Right renal cortex interstitium (tissue), 3 donors: ENCODE measurements at regions not wholly inside any gene's neighbourhood (a gene's known extent, or its start where the extent isn't known, plus 50 kb on each side); places are given as distances from the start of the nearest gene placed in this dataset.

Experiments
- DNase-seq, 3 donors: peaks; one replicate each; pipeline ENCODE4 v3.0.0-alpha.2; 2013; ENCODE audit warnings: low read depth in 3 of 3, low spot score in 2 of 3

DNA sequence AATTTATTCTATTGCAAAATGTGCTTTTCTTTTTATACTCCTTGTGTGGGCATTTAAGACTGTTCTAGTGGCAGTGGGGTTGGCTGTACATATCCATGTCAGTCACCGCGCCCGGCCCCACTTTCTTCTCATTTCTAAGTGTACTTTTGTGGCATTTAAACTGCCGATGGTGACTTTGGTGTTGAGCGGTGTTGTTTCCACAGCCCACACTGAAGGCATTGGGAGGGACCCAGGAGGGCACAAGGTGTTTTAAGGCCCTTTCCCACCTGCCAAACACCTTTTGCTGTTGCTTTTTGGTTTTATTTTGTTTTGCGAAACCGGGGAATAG lies 369.7 kb downstream of the MTX2 start:
- no peak for DNase-seq

DNA sequence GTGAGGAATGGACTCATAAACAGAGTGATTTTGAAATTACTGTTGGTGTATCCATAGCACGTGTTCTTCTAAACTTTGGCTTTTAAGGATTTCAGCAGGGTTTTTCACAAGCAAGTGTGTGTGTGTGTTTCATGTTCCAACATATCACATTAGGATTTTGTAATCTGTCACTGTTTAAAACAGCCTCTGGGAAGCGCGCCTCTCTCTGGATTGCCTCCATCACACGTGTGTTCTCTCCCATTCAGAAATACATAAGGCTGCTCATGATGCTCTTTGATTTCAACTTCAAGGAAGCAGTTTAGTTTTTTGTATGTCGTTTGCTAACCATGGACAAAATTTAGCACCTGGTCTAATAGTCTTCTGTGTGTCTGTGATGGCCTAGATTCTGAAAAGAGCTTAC lies 370.4 kb downstream of the MTX2 start:
- DNase-seq, result no peak

DNA sequence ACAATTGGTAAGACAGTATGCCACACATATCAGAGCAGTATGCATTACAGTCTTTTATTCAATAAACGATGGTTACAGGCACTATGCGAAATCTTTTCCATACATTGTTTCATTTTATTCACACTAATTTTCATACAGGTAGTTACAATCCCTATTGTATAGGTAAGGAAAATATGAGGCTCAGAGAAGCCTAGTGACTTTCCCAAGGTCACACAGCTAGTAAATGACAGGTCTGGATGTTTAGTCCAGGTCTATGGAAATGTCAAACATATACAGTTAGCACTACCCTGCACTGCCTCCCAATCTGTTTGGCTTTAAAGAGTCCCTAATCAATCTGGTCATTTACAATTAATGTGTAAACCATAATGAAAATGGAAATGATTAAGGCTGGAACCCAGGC lies 372.2 kb downstream of the MTX2 start:
- no peak for DNase-seq

DNA sequence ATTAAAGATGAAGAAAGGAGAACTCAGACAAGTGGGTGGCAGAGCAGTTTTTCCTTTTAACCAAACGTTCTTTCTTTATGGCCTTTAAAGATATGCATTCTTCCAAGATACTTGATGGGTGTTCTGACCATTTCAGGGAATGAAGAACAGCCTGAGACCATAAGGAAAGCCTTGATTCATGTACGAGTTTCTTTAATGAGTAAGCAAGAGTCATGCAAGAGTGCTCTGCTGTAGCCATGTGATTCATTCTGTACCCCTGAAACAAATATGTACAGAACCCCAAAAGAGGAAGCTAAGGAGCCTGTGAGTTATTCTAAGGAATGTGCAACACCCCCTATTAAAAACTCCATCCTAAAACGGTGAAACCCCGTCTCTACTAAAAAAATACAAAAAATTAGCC lies 372.8 kb downstream of the MTX2 start:
- no peak for DNase-seq

- no peak for DNase-seq
Observed at GRCh38 chr2:176643646-176644045, 374.4 kb downstream of the MTX2 start.

DNA sequence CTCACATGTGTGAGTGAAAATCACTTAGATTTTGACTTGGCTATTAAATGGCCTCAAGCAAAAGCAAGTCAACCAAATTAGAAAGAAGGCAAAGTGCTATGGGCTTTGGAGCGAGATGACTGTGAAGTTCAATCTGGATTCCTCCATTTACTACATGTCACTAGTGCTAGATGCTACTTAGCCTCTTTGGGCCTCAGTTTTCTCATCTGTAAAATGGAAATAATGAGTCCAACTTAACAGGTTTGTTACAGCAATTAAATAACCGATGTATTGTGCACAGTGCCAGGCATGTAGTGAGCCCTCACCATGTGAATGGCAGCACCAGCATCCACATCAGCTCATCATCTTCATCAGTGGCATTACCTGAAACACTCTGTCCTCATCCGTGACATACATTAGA lies 376.3 kb downstream of the MTX2 start:
- no peak for DNase-seq

DNA sequence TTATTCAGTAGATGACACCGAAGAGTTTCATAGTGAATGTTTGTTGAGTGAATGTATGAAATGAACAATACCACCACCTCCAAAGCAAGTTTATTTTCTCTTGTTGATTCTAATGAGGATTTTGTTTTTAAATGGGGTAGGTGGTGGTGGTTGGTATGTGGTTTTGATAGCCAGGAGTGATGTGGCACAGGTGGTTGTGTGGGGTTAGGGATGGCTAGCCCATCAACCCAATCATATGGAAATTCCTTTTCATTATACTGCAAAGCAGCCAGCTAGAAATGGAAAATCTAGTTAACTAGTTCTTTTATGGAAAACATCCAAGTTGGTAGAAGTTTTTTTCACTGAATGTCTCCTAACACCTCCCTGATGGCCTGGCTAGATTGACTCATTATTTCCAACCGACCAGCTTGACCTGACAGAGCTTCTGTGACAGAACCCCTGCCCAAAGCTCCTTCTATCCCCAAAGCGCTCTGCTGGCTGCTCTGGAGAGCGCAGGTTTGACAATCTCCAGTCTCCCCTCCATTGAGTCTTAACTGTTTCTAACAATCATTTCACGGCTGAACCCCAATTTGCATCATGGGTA lies 376.9 kb downstream of the MTX2 start:
- DNase-seq, result no peak

GRCh38 chr2:176647325-176648165 lies 378.3 kb downstream of the MTX2 start:
- no peak for DNase-seq

DNA sequence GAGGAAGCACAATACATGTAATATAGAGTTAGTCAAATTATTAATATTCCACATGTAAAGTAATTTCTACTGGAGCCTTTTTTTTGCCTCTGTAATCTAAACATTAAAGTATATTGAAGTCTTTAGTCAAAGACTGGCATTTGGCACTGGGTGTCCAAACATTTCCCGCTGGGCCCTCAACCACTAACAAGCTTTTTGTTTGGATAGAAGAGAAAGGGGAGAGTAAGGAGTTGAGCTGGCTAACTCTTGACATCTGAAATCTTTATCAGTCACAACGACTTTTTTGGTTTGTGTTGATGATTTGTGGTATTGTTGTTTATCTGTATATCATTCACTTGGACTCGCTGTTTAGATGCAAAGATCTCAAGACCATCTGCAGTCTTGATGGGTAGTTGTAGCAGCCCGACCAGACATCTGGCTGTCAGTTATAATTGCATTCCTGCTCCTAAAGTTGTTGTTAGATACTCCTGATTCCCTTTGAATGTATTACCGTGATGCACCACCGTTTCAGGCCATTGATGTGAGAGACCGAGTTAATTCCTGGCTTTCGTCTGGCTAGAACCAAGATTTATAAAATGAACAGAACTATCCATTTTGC lies 379.6 kb downstream of the MTX2 start:
- no peak for DNase-seq

GRCh38 chr2:176650104-176650837 lies 381.0 kb downstream of the MTX2 start:
- DNase-seq, result no peak

DNA sequence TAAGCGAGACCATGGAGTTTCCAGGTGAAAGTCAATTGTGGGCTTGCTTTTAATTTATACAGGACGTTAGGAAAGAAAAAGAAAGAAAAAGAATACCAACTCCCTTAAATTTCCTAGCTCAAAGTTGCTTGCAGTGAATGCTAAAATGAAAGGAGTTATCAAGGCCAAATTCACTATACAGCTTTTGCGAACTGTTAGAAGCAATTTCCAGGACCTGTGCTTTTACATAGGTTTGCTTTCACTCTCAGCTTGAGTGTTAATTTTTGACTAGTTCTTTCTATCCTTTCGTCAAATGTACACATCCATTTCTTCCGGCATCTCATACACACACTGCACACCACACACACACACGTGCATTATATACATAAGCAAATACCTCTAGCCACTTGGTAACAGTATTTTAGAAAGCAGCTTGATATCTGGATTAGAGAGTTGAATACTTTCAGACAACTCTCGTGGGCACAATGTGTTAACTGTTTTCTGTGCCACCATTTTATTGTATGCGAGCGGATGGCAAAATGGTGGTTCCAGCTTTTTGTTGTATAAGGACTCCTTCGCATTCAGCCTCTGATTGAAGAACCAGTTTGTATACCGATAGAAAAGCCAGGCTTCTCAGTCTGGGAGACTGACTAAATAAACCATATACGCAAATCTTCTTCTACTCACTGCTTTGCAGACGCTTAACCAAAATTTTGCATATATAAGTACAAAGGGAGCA lies 381.8 kb downstream of the MTX2 start:
- no peak for DNase-seq

DNA sequence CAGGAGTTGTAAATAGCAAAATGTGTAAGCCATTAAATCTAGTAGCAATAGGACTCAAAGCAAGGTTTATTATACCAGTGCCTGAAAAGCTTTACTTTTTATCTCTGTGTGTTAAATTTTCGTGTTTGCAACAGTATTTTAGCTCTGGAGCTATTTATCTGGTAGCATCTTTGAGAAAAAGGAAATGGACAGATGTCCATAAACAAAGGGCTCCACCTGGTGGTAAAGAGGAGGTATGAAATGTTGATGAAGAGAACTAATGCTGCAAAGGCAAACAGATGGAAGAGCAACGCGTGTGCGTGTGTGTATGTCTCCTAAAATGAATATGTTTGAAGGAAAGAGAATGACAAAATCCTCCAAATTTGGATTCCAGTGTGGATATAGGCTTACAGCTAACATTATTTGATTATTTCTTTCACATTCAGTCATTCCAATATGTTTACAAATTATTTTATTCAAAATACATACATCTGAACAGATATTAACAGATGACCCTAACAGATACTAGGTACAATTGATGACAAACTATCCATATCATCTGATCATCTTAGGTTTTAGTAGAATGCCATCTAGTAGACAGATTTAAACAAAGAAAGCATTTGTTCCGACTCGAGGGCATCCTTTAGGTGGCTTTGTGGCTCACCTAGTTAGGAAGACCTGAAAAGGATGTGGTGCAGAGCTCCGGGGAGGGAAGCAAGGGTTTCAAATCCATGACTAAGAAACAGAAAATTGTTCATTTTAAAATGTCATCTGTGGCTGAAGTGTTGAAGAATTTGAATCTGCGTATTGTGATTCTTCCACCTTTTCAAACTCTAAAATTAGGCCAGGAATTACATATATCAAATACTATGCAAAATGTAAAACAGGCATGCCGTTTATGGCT lies 383.3 kb downstream of the MTX2 start:
- no peak for DNase-seq

DNA sequence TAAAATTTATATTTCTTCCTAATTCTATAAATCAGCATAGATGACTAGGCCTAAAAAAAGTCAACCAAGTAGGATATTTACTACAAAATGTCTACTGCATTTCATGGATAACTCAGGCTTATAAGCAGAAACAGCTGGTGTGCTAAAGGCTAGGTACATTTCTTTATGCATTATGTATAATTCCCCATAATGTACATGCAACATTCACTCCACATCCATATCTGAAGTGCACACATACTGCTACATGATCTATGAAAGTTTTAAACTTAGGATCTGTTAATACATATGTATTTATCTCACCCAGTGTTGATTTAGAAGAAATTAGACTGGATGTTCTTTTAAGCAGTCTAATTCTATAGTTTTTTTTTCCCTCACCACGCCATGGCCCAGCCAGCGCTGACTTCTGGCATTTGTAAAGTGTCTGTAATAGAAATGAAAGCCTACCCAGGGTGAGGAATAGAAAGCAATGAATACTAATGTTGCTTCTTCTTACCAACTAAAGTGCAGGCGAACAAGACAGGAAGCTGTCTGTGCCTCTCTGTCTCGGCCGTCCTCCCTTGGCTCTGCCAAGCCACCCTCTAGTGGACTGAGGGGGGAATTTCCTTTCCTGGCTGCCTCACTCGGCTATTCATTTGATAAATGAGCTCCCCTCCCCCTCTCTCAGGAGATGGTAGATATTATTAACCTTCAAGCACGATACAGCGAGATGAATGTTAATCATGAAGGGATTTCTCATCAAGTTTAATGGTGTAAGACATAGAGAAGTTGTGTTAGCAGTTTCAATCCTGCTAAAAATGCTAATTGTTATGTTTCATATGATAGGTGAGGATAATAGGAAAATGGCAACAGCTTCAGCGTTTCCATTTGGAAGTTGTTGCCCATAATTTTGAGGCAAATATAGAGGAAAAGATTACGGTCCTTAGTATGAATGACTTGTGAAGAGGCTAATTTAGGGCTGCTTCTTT lies 384.5 kb downstream of the MTX2 start:
- DNase-seq, result no peak

DNA sequence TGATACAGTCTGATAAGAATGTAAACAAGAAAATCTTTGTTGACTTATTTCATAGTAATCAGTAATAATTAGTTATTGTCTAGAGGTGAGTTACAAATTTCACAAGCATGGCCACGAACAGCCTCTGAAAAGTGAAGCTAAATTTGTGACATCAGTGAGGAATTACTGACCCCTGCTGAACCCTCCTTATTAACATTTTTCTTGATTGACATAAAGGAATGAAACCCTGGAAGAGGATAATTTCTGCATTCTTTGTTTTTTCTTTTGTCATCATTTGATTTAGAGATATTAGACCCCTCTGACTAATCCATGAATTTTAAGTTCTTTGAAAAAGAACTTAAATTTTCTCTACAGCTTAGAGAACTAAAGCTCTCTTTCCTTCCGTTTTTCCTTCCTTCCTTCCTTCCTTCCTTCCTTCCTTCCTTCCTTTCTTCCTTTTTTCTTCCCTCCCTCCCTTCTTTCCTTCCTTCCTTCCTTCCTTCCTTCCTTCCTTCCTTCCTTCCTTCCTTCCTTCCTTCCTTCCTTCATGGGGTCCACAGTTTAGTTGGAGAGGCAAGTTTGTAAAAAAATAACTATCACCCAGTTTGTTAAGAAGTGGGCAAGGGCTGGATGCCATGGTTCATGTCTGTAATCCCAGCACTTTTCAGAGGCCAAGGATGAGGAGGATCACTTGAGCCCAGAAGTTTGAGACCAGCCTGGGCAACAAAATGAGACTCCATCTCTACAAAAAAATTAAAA lies 387.0 kb downstream of the MTX2 start:
- no peak for DNase-seq

- DNase-seq, result no peak
Observed at GRCh38 chr2:176656776-176657140, 387.5 kb downstream of the MTX2 start.

DNA sequence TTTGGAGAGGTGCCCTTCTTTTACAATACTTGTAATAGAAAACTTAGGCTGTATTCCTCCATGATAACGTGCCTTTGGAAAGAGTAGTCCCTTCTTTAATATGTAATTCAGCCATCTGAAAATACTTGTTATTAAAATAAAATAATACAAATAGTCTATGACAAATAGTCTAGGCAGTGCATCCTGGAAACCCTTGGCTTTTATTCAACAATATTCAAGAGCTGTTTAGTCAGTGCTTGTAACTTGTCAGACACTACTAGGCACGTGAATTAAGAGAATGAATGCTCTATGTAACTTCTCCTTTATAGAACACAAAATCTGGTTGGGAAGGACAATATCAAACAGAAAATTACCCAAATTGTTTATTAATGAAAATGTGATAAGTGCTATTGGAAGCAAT lies 388.2 kb downstream of the MTX2 start:
- DNase-seq, result no peak

DNA sequence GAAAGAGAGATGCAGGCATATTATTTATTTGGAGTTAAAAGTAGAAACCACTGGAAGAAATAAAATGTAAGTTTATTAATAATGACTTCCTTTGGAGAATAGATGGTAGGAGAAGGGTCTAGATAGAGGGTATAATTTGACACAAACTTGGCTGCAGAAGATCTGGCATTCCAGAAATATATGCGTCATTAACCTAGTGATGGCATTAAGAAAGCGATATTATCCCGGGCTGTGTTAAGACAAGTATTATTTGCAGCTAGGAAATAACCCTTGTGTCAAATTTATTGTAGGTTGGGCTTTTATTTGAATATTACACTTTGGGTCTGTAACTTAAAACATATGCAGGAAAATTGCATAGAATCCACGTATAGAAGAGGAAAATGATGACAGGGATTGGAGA lies 389.5 kb downstream of the MTX2 start:
- no peak for DNase-seq

DNA sequence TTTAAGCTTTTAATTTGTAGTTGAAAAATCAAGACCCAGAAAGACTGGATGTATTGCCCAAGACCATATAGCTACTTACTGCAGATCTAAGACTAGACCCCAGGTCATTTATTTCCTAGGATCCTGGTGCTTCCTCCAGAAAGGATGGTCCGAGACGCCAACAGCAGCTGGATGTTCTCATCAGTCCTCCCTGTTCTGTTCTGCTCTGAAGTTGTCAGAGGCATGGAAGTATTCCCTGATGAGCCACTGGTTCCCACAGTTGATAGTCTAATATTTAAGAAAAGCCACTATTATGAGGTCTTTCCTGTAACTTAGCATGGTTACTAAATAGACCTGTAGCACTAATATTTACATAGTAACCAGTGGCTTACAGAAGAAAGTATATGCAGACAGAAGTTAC lies 393.5 kb downstream of the MTX2 start:
- DNase-seq, result no peak
